ENCODE measurements at regions not wholly inside any gene's neighbourhood (a gene's known extent, or its start where the extent isn't known, plus 50 kb on each side); places are given as distances from the start of the nearest gene placed in this dataset.
"Not testable (repeated sequence)": the region's sequence is repeated elsewhere in the genome, so short reads cannot be mapped to it uniquely, and the experiment has no call there.

GRCh38 chr11:134843735-134844134, 431.7 kb upstream of the B3GAT1 start:
- no peak for DNase-seq

- no peak for DNase-seq
Measured at GRCh38 chr11:134843020-134843419, 431.0 kb upstream of the B3GAT1 start.

DNA sequence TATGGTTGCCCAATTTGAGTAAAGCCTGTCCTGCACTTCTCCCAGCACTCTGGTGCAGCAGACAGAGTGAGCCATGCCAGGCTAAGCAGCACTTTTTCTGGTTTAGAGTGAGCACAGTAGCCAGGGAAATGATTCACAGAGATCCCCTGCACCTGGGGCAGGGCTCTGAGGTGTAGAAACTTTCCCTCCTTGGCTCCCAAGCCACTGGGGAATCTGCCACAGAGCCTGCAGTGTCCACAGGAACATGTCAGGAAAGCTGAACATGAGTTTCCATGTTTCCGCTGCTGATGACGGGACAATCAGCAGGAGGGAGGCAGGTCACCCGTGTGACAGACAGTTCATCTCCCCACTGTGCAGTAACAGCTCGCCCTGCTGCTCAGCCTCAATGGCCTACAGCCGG, 429.9 kb upstream of the B3GAT1 start:
- DNase-seq = no peak

DNA sequence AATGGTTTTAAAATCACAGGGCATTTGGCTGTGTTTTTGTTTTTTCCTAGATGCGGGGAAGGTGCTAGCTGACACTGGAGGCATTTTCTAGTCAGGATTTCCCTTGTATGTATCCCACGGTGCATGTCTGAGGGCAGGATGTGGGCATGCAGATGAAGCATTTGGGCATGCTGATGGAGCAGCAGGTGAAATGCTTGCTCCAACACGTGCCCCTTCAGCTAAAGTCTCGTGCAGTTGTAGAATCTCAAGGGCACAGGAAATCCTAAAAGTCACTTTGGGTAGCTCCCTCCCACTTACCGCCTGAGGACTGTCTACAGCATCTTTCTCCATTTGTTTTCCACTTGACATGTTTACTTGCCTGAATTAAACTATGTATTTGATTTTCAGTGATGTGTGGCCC, 429.4 kb upstream of the B3GAT1 start:
- no peak for DNase-seq

GRCh38 chr11:134840945-134841344, 428.9 kb upstream of the B3GAT1 start:
- DNase-seq = no peak

GRCh38 chr11:134840165-134840564, 428.1 kb upstream of the B3GAT1 start:
- not testable (repeated sequence) for DNase-seq

- no peak for DNase-seq
Measured at GRCh38 chr11:134838708-134839107, 426.7 kb upstream of the B3GAT1 start.

GRCh38 chr11:134837887-134838232, 425.8 kb upstream of the B3GAT1 start:
- DNase-seq = no peak

DNA sequence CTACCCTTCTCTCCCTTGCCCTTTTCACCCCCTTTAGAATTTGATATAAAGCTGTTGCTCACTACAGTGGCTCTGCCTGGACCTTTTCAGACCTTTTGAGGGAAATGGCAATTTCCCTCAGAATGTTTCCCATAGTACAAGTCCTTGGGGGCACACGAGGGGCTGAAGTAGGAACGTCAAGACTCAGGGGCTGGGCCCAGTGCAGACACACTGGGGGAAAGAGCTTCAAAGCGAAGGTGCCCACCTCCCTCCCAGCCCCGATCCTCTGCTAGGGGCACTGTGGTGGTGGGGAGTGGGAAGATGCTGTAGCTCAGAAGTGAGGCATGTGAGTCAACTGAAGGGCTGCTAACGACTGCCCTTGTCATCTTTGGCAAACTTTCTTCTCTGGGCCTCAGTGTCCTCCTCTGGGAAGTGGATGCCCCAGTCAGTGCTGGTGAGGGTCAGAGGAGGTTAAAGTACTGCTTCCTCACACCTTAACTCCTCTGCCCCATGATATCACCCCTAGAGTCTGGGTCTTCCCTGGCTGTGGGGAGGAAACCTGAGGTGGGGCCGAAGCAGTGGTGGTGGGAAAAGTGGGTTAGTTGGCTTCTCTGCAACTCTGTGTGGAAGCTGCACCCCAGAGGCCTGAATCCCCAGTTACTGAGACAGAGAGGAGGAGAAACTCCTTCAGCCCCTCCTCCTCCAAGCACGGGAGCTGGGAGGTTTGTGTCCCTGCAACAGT, 425.3 kb upstream of the B3GAT1 start:
- DNase-seq = no peak

DNA sequence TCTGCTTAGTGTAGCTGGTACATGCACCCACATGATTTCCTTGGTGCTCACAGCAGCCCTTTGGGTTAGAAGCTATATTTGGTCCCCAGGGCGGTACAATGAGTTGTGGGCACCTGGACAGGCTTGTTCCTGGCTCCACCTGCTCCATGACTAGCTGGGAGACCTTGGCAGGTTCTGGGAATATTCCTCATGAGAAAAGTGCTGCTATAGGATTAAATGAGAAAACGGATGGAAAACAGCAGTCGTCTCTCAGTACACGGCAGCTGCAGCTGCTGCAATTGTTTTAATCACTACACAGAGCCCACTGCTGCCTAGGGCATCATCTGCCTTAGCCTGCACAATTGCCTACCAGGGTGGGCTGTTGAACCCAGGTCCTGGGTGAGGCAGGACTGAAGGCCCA, 424.5 kb upstream of the B3GAT1 start:
- no peak for DNase-seq

- no peak for DNase-seq
Measured at GRCh38 chr11:134835561-134835960, 423.5 kb upstream of the B3GAT1 start.

DNA sequence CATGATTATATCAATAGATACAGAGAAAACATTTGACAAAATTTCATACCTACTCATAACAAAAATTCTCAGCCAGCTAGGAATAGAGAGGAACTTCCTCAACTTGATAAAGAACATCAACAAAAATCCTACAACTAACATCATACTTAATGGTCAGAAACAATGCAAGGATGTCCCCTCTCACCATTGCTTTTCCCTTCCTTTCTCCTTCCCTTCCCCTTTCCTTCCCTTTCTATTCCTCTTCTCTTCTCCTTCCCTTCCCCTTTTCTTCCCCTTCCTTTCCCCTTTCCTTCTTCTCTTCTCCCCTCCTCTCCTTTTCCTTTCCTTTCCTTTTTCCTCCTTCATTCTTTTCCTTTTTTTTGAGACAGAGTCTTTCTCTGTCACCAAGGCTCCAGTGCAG, 418.3 kb upstream of the B3GAT1 start:
- no peak for DNase-seq

DNA sequence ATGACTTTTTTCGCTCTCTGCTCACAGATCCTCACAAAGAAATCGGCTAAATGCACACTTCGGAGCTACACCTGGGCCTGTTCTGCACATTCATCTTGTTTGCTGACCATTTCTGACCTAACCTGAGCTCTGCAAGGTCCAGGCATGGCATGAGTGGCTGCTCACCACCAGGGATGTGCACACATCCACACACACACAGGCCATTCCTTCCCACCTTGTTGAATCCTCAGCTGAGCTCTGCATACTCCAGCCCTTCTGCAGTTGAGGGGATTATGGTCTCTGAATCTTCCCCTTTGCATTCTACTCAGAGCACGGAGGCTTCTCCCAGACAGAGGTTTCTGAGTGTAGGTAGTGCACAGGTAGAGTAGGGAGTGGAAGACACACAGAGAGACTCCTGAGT, 411.9 kb upstream of the B3GAT1 start:
- no peak for DNase-seq

GRCh38 chr11:134822897-134823296, 410.9 kb upstream of the B3GAT1 start:
- no peak for DNase-seq

GRCh38 chr11:134821422-134821821, 409.4 kb upstream of the B3GAT1 start:
- no peak for DNase-seq

DNA sequence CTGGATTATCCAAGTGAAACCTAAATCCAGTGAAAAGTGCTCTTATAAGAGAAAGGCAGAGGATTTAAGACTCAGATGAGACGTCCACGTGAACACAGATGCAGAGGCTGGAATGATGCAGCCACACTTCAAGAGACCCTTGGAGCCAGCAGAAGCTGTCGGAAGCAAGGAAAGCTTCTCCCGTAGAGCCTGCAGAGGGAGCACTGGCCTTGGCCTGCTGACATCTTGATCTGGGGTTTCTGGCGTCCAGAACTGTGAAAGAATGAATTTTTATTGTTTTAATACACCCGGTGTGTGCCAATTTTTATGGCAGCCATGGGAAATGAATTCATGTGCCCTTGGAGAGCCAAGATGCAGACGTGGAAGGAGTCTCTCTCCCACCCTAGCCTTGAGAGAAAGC, 407.0 kb upstream of the B3GAT1 start:
- no peak for DNase-seq

GRCh38 chr11:134818516-134818915, 406.5 kb upstream of the B3GAT1 start:
- no peak for DNase-seq

DNA sequence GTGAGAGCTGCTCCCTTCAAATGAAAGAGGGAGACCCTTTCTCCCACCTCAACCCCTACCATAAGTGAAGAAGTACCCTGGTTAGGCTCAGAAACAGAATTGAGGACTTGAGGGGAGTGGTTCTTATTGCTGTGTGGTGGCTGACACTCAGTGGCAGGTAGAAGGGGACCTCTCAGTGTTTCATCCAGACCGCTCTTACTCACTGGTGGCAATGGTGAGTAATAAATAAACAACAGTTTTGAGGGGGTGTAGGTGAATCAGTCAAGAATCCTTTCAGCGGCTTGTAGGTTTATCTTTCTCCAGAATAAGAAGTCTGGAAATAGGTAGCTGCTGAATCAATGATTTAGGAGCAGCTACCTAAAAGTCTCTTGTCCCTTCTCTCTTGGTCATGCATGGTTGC, 403.4 kb upstream of the B3GAT1 start:
- DNase-seq = no peak

- no peak for DNase-seq
Measured at GRCh38 chr11:134807997-134808396, 396.0 kb upstream of the B3GAT1 start.

- no peak for DNase-seq
Measured at GRCh38 chr11:134802598-134802997, 390.6 kb upstream of the B3GAT1 start.

DNA sequence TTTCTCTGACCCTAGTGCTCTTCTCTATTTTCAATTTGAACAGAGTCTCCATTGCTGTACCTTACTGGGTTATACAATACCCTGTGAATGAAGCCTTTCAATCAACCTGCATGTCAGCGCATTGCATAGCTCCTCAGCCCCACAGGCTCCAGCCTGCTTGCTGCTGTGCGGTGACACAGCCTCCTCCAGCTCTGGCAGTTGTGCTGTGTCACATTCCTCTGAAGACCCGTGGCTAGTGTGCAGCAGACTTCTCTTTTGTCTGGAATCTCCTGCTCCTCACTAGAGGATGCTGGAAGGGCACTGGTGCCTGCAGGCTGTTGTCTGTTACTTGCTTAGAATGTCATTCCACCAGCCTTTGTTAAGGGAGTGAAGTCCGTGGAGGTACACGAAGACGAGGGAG, 390.1 kb upstream of the B3GAT1 start:
- DNase-seq = no peak

DNA sequence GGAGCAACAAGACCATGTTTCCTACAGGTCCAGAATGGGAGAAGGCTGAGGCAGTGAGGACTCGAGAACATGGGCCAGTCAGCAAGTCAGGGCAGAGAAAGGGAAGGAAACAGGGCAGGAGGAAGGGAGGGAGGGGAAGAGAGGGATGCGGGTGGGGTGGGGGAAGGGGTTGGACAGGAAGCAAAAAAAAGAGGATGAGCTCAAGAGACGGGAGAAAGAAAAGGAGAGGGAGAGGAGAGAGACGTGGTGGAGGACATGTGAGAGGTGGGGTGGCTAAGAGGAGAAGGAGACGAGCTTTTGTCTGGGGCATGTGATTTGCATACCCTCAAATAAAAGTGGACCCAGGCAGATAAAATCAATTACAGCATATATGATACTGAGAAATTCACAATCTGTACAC, 389.5 kb upstream of the B3GAT1 start:
- DNase-seq = no peak

DNA sequence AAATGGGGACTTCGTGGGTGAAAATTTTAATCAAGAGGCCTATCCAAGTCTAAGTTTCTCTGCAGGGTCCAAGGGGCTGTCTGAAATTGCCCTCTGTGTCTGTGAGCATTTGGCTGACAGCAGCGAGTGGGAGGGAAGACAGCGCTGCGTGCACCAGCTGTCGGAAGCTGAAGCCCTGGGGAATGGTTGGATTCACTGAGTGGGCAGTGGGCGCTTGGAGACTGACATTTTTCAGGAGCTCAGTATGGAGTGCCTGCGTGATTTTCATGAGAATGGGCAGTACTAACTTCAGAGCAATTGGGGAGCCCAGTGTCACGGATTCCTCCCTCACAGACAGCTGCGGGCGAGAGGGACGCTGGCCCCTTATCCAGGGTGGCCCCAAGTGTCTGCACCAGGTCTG, 388.8 kb upstream of the B3GAT1 start:
- DNase-seq = no peak

GRCh38 chr11:134800130-134800529, 388.1 kb upstream of the B3GAT1 start:
- no peak for DNase-seq

- DNase-seq = no peak
Measured at GRCh38 chr11:134799386-134799785, 387.3 kb upstream of the B3GAT1 start.

All from left kidney (tissue), 1 donor.